Occipital lobe (tissue), 2 donors: ENCODE measurements at regions not wholly inside any gene's neighbourhood (a gene's known extent, or its start where the extent isn't known, plus 50 kb on each side); places are given as distances from the start of the nearest gene placed in this dataset. TPM values are rescaled to one million over a fixed set of nuclear protein-coding genes. Genes with fewer than 3 reads are reported as not detected.
"Not testable (repeated sequence)": the region's sequence is repeated elsewhere in the genome, so short reads cannot be mapped to it uniquely, and the experiment has no call there.

Experiments used
- DNase-seq: peaks from one replicate; lab custom pipeline; 2025; lab: John Stamatoyannopoulos, UW
- small RNA-seq: library from RNA; depleted of rRNA; stranded (forward); fragments of <200 nt; gene quantifications from one replicate; pipeline ENCODE3, GENCODE V24; 2014

DNA sequence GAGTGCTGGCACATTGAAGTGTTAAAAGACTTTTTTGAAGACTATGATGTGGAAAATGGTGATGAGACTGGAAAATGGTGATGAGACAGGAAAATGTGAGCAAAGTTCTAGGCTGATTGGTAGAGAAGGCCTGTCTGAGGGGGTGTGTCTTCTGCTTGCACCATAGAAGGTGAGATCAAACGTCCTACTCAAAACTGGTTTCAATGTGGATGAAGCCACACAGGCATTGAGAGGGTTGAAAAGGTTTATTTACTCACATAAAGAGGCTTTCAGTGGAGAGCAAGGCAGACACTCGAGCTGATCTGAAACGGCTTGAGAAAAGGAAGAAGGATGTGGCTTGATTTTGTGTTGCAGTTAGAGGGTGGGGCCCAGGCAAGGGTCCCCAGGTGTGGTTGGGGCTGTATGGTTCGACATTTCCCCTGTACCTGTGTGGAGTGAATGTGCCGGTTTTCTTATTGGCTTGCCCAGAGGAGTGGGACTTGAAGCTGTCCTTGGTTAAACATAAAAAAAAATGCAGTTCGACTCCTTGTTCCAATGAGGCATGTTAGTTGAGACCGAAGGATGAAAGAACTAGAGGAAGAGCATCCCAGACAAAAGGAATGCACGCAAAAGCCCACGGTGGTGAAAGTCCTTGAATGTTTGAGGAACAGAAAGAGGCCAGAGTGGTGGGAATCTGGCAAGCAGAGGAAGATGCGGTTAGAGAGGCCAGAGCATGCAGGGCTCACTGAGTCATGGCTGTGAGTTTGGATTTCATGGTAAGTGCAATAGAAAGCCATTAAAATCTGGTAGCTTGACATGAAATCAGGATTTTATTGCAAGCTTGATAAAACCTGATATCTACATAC, 172.3 kb downstream of the EPM2A start:
- DNase-seq: no peak

DNA sequence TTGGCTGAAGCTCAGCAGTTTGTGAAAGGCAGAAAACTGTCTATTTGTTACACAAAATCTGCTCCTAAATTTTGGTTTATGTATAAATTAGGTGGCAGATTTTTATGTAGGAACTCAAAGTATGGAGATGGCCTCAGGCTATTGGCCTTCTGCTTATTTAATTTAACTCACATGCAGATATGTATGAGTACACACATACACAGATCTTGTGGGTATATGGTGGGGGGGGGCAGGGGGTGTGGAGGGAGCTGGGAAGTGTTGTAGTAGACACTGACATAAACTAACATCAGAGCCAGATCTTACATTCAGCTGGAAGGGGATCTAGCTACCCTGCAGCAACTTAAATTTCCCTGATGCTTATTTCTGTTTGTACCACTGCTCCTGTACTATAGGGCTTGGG, 170.8 kb downstream of the EPM2A start:
- no peak for DNase-seq

DNA sequence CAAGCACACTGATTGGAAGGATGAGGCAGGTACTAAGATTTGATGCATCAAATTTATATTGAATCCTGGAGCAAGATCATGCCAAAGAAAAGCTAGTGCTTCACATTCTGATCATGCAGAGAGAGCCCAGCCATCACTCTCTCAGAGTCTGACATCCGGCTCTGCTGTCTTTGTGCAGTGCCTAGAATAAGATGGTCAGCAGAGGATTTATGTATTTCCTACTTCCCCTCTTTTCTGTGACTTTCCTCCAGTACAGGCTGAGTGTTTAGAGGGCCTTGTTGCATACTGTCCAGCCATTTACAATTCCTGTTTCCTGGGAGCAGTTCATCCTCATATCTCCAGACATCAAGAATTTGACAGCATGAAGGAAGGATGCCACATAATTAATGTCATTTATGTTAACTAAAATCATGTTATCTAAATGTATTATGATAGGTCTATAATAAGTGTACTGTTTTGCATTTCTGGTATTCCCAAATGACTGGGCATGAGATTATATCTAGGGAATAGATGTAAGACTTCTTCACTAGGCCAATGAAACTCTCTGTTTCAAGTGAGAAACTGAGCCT, 167.6 kb downstream of the EPM2A start:
- DNase-seq: no peak

DNA sequence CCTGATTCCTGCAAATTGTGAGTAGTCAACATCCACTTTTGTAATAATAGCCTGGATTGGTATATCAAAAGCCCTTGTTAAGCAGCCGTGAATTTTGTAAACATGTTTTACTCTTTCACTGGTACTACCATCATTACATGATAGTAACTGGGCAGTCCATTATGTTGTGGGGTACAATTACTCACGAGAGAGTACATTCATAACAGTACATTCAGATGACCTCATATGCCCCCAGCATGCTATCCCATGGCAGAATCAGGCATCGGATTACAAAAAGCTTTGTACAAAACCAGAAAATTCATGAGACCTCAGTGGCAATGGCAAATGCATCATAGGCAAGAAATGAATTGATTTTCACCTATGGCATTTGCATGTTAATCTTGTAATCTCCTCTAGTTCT, 166.2 kb downstream of the EPM2A start:
- no peak for DNase-seq

DNA sequence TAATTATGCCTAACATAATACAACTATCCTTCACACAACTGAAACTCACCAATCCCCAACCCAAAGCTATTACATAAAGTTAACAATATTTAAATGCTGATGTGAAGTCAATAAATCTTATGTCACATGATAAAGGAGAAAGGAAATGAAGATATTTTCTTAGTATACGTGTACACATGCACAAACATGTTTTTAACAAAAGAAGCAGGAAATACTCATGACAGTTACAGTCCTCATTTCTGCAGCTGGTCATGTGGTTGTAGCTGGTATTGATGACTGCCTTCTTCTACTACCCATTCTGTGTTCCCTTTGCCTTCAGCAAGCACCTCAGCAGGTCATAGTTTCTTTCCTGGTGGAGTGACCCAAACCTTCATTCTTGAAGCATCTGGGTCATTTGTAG, 165.0 kb downstream of the EPM2A start:
- DNase-seq: not testable (repeated sequence)

DNA sequence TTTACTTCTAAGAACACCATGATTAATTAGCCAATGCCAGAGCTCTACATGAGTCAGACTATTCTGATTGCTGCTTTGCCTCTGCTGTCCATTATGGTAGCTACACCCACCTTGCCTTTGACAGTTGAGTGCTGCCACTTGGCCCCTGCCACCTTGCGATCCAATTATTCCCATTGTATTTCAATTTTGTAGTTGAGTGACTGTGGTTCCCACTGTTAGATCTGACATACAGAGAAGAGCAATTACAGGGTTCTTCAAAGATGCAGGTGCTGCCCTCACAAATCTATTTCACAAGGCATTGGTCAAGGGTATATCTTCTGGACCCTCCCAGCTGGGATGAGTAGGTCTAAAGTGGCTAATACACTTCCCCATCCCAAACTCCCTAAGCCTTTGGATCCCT, 161.1 kb downstream of the EPM2A start:
- not testable (repeated sequence) for DNase-seq

Small RNA genes in the stretch of these regions (small RNA-seq; reads per million reads assigned to genes)
- gene RNU1-33P: not detected
